Stimulated activated CD8-positive, alpha-beta memory T cell treated with anti-CD3 and anti-CD28 coated beads, Interleukin-4, amount 100 ng/mL, for 4 hours (primary cell): ENCODE measurements at regions not wholly inside any gene's neighbourhood (a gene's known extent, or its start where the extent isn't known, plus 50 kb on each side); places are given as distances from the start of the nearest gene placed in this dataset.
"Not testable (repeated sequence)": the region's sequence is repeated elsewhere in the genome, so short reads cannot be mapped to it uniquely, and the experiment has no call there.

Source experiments
- DNase-seq, 2 donors: peaks; one replicate each; pipeline ENCODE4 v3.0.0-alpha.2; 2020; ENCODE audit warnings: low read depth in 2 of 2, low spot score in 1 of 2

DNA sequence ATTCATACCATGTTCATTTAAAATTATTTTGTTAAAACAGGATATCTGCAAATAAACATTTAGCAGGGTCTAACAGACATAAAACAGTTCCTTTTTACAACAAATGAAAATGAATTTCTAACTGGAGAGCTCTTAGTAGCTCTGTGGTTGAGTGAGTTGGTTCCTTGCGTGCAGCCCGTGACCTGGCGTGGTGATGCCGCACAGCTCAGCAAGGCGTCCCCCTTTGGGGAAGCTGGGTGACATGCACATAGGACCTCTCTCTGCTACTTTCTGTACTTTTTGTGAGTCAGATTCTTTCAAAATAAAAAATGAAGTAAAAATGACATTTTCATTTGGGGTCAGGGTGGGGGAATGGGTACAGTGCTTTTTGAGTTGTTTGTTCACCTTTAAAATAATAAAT, 75.9 kb downstream of the NPIPB11 start:
- not testable (repeated sequence) for DNase-seq

DNA sequence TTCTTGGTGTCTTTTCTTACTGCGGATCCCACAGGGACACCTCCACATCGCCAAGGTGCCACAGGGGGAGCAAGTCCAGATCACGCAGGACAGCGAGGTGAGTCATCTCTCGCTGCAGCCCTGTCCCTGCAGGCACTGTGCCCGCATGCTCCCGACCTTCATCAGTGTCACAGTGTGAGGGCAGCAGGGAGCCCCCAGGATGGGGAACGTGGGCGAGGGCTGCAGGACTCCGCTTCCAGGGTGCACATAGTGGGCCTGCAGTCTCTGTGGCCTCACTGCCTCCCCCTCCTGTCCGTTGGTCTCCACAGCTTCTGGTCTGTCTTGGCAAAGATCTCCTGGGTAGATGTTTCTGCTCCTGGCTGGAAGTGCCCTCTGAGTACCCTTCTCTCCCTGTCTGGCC, 78.0 kb downstream of the NPIPB11 start:
- DNase-seq = not testable (repeated sequence)

DNA sequence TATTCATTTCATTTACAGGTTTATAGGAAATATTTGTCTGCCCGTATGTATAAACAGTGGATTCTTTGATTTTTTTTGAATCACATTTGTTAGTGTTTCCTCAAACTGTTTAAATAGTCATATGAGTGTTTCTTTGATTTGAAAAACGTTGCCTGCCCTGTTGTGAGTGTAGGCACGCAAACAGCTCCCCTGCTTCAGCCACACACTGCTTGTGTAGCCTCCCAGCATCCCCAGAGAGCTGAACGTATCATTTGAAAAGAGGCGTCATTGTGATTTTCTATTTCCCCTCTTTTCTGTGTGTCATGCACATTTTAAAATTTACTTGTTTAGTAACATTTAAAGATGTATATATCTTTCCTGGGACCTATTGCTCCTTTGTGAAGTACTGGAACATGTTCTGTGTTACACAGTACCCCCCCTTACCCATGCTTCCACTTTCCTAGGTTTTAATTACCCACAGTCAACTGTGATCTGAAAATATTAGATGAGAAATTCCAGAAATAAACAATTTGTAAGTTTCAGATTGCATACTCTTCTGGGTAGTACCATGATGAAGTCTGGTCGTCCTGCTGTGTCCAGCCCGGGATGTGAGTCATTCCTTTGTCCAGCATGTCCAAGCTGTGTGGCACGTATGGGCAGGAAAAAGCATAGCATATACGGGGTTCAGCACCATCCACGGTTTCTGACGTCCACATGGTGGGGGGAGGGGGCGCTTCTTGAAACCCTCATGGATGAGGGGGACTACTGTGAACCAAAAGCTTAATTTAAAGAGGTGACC, 78.7 kb downstream of the NPIPB11 start:
- not testable (repeated sequence) for DNase-seq

DNA sequence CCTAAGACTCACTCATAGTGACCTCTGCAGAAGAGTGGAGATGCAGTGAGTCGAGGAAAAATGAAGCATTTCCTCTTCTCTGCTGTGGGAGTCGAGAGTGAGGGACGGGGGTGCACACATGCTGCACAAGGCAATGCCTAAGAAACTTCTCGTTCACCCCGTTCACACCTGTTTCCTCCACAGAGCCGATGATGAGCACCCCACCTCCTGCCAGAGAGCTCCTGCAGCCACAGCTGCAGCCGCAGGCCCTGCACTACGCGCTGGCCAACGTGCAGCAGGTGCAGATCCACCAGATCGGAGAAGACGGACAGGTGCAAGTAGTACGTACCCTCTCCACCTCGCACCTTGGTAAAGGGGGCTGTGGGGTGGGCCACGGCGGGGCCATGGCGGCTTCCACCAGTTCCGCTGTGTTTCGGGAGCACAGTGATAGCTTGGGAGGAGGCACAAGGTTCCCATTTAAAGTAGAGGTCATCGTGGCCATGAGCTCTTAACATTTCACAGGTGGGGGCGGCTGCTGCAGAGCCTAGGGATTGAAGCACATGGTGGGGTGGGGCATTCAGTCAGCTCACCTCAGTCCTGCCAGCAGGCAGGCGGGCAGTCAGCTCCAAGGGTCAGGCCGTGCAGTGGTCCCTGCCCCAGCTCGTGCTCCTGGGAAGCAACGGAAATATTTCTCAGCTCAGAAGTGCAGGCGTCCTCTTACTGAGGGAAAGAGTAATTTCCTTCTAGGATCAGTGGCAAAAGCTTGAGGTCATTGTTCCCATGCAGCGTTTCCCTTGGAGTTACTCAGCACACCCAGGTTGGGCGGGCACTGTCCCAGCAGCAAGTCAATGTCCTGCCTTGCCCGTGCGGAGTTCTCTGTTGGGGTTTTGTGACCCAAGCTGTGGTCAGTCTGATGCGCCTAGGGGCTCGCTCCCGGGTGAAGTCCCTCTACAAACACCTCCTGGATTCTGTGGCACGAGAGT, 80.1 kb downstream of the NPIPB11 start:
- DNase-seq = not testable (repeated sequence)

DNA sequence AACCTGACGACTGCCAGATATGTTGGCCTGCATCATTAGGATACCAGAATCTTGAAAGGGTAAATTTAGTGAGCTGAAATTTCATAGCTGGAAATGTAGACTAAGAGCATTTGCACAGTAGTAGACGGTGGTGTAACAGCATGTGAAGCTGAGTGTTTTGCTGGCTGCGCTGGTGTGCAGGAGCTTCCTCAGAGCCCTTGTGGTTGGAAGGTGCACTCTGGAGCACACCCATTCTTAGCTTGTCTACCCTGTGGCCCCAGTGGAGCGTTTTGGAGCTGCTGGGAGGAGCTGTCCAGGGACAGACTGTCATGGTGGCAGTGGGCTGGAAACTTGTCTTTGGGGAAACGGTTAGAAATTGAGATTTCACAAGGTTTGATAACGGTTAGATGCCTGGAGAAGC, 82.8 kb downstream of the NPIPB11 start:
- DNase-seq = not testable (repeated sequence)

DNA sequence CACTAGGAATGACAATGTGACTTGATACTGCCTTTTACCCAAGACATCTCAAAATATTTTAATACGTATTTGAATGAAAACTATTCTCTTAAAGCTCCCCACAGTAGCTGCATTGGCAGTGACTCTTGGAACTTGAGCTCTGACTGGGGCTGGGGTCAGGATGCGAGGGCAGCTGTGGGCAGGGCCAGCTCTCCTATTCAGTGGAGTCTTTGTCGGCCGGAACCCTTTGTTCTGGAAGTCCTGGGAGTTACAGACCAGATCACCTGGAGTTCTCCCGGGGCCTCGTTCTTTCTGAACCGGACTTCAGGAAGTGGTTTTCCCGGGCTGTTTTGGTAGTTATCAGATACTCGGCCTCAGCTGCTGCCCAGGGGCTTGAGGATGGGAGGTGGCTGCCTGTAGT, 84.9 kb downstream of the NPIPB11 start:
- DNase-seq = no peak

DNA sequence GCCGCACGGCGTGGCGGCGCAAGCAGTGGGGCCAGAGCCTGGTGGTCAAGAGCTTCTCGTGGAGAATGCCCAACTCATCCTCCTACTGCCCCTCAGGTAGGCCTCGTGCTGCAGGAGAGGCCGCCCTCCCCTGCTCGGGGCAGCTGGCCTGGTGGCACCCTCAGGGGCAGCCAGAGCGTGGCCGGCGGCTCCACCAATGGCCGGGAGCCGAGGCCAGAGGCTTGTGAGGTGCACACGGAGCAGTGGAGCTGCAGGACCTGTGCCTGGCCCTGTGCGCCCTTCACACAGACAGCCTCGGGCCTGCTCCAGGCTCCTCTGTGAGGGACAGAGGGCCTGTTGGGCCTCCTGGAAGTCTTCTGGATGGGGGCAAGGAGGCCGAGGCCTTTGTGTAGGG, 85.5 kb downstream of the NPIPB11 start:
- DNase-seq = no peak

DNA sequence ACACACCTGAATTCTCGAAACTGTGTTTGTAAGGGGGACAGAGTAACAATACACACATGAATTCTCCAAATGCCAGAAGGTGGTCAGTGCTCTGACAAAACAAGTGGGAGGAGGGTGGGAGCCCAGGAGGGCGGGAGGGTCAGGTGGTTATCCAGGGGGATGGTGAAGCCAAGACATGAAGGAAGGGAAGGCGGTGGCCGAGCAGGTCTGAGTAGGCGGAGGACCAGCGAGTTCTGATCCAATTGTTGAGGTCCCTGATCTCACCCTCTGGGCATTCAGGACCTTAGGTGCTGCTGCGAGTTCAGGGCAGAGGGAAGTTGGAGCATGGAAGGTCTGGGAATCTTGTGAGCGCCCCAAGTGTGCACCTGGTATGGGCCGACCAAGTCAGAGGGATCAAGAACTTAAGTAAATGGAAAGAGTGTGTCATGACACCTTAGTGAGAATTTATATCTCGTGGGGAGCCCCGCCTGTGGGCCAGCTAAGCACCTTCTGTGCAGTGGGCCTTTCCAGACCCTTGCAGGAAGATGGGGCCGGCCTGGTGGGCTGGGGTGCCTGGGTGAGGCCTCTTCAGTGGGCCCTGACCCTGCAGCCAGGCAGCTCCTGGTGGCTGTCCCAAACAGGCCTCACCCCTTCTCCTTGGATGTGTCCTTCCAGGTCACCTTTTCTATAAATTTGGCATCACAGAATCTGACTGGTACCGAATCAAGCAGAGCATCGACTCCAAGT, 86.1 kb downstream of the NPIPB11 start:
- no peak for DNase-seq

DNA sequence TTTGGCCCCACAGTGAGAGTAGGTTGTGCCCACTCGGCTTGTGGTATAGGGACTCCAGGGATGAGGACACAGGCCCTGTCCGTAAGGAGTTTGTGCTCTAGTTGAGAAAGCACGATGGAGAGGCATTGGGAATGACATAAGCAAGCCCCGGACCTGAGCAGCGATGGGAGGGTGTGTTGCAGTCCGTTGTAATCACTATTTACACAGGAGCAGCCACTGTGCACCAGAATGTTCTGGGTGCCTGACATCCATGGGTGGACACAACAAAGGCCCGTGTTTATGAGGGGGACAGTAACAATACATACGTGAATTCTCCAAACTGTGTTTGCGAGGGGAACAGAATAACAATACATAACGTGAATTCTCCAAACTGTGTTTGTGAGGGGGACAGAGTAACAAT, 86.8 kb downstream of the NPIPB11 start:
- no peak for DNase-seq

DNA sequence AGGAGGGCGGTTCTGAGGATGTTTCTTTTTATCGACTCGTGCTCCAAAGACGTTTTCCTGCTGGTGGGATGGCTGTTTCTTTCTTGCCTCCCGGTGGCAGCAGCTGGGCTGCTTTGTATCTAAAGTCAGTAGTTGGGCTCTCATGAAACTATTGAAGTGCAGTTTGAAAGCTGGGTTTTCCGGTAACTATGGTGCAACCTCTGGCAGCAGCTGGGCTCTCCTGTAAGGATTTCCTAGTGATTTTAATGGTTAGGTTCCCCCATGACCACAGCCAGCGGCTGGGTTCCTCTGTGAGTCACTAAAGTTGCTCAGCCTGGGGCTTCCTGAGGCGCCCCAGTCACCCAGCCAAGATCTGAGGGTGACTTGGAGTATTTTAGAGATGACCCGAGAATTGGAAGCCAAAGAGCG, 87.9 kb downstream of the NPIPB11 start:
- DNase-seq = not testable (repeated sequence)

DNA sequence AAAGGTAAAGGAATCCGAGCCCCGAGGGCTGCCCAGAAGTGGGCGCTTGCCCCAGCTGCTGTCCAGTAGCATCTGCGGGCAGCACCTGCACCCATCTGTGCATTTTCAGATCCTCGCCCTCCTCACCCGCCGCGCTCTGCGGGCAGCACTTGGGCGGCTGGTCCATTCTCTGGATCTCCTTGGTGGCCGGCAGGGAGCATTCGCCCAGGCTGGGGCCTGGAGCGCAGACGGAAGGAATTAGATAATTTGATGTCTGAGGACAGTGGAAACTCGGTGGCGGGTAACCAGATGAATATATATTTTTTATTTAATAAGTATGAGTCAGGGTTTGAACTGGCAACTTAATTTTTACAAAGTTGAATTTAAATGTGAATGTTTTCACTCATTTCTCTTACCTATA, 88.5 kb downstream of the NPIPB11 start:
- DNase-seq = no peak

DNA sequence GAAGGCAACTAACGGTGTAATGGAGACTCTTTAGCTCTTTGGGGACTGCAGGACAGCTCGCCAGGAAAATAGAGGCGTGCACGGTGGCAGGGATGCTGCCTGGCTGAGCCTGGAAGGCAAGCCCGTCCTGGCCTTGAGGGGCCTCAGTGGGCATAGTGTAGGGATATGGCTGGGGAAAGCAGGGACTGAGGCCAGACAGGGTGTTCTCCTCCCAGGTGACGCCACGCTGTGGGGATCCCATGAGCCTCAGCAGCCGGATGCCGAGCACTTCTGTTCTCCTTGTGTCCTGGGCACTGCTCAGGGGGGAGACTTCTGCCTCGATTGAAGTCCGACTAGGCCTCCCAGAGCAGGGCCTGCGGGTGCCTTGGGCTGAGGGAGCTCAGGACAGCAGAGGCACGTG, 89.2 kb downstream of the NPIPB11 start:
- DNase-seq = no peak

DNA sequence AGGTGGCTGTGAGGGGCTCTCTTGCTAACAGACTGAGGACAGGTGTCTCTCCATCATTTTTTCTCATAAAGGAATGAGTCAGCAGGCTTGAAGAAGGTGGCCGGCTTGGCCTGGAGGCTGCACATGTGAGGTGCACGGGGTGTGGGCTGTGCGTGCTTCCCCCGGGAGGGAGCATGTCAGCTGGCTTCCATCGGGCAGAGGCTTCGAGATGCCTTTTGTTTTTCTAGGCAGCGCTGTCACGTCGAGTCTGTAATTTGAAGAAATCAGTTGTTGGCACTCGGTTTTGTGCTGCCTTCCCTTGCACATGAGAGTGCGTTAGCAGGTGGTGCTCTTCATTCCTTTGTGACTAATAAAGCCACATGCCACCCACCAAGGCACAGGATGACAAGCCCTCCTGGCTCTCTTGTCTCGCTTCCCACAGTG, 89.7 kb downstream of the NPIPB11 start:
- no peak for DNase-seq

DNA sequence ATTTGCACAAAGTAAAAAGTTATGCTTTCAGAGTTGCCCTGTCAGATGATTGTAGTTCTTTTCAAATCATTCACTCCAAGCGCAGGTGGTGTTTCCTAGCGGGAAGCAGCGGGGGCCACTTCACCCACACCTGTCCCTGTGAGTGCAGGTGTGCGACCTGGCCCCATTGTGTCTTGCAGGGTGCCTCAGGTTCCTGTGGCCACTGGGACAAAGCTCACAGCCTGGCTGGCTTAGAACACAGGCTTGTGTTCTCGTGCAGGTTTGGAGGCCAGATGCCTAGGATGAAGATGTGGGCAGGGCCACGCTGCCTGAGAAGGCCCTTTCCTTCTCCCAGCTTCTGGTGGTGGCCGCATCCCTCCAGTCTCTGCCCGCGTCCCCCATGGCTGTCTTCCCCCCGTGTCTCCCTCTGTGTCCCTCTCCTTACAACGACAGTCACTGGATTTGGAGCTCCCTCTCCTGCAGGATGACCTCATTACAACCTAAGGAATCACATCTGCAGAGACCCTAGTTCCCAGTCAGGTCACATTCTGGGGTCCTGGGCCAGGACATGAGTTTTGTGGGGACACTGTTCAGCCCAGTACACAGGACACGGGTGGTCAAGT, 90.5 kb downstream of the NPIPB11 start:
- DNase-seq = no peak

DNA sequence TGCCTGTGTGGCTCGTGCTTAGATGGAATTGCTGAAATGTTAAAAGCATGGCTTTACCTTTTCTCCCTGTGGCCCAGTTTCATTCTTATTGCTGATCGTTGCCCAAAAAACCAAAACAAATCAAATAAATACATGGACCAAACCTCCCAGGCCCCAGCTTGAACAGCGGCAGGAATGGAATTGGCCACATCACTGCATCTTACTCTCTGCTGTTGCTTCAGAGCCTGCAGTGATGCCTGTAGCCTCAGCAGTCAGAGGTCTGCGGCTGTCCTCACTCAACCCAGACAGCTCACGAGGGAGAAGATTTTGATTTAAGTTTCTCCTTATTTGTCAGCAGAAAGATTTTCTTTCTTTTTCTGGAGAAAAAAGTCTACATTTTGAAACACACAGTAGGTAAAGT, 91.5 kb downstream of the NPIPB11 start:
- DNase-seq = no peak

DNA sequence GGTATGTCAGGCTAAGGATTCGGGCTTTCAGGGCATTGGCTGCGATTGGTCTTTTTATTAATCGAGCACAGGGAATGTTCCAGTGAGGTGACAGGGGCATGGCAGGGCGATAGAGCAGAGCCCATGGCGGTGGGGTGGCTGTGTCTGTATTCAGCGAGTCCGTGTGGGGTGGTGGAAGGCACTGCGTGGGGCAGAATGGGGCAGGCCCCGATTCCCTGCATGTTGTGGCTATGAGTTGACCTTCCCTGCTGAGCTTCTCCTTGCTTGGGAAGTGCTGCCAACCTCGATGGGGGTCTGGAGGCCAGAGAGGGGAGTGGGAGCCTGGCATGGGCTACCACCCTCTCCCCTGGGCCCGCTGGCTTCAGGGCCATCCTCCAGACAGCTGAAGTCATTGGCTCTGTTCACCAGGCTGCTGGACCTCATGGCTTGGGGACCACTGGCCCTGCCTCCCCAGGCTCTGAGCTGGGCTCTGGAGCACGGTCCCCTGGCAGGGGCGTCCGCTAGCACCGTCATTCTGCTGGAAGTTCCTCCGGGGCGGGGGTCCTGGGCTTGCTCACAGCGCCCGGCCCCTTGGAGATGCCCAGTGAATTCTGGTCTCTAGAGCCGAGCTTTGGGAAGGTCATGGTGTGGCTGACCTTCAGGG, 92.1 kb downstream of the NPIPB11 start:
- DNase-seq = no peak

DNA sequence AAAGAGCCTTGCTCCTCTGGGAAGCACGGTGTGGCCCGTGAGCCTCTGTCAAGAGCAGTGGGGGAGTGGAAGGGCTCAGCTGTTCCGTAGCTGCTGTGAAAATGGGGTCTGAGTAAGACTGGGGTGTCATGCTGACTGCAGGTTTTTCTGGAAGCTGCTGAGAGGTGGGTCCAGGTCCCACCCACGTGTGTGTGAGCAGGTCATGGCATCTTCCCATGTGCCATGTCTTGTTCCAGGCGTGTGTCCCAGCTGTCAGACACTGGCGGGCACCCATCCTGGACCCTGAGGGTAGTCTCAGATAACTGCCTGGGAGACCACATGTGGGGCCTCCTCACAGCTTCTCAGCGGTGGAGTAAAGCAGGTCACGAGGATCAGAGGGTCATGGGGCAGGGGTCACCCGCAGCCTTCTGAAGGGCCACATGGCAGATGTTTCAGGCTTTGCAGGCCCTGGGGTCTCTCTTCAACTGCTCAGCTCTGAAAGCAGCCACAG, 92.9 kb downstream of the NPIPB11 start:
- no peak for DNase-seq

DNA sequence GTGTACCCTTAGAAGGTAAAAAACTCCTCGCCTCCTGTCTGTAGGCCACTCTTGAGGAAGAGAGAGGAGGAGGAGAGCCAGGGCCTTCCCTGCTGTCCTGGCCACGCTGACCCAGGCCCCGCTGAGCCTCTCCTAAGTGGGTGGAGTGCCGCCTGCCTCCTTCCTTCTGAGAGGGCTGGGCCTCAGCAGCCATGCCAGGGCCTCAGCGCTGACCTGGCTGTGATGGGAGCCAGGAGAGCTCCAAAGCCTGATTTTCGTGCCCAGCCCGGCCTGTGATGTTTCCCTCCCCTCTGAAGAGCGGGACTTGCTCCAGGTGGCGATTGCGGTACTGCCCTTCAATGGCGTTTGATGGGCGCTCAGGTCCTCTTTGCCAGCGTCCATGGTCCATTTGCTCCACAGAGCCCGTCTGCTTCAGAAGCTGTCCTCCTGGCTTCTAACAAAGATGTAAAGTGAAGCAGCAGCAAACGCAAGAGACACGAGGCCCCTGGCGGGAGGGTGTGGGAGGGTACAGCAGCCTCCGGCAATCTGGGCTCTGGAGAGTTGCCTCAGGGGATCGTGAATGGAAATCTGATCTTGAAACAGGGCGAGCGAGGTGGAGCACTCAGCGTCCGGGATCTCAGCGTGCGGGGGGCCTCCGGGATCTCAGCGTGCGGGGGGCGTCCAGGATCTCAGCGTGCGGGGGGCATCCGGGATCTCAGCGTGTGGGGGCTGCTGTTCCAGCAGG, 93.5 kb downstream of the NPIPB11 start:
- no peak for DNase-seq

DNA sequence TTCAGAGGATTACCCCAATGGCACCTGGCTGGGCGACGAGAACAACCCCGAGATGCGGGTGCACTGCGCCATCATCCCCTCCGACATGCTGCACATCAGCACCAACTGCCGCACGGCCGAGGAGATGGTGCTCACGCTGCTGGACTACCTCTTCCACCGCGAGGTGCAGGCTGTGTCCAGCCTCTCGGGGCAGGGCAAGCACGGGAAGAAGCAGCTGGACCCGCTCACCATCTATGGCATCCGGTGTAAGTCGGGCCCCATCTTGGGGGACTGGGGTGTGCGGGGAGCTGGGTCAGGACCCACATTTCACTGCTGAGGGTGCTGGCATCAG, 94.2 kb downstream of the NPIPB11 start:
- not testable (repeated sequence) for DNase-seq
